B cell (primary cell): ENCODE measurements at regions not wholly inside any gene's neighbourhood (a gene's known extent, or its start where the extent isn't known, plus 50 kb on each side); places are given as distances from the start of the nearest gene placed in this dataset.

Experiments
- ATAC-seq: fragments of 200-7000 bp; cut with Tn5 transposase; one replicate; pipeline ENCODE4 v1.10.0; 2021; ENCODE audit warnings: low read depth, mild to moderate bottlenecking, moderate number of reproducible peaks, moderate library complexity
- CTCF ChIA-PET: fragments of 350-600 bp; sonication (Branson Sonifier 250); formaldehyde crosslinking; loops from one replicate; lab custom pipeline; 2021; ENCODE audit warnings: antibody characterized with exemption, inconsistent platforms; lab: Charles Lee
- POLR2A ChIA-PET: fragments of 350-600 bp; sonication (Branson Sonifier 250); formaldehyde crosslinking; loops from one replicate; lab custom pipeline; 2021; ENCODE audit warnings: antibody characterized with exemption; lab: Charles Lee
- DNase-seq: peaks from one replicate; pipeline ENCODE4 v3.0.0; 2013
- H2AFZ ChIP-seq: 2 replicates; pipeline ENCODE4 v1.6.1; 2012; ENCODE audit warnings: mild to moderate bottlenecking, low read depth, low read length; ENCODE audit not compliant: insufficient read depth, poor library complexity, severe bottlenecking
- H3K27ac ChIP-seq, 2 donors: 1 replicate in 1 of 2; 2 replicates in 1 of 2; pipeline ENCODE4 v1.5.1; 2012 to 2013; ENCODE audit warnings: low read length in 2 of 2, mild to moderate bottlenecking in 2 of 2, moderate library complexity in 1 of 2
- H3K27me3 ChIP-seq, 4 experiments: fragments of 200-600 bp in 1 of 4; sonication (generic) in 1 of 4; replicated peaks in 1 of 4; 1 replicate in 2 of 4; 2 replicates in 2 of 4; pipeline versions ENCODE4 v1.6.1 to v1.7.0; 2013 to 2016; ENCODE audit warnings: low read length in 3 of 4, mild to moderate bottlenecking in 2 of 4, mixed read lengths in 1 of 4, moderate library complexity in 1 of 4; ENCODE audit not compliant: insufficient read depth in 4 of 4, control insufficient read depth in 3 of 4; ENCODE audit errors: control extremely low read depth in 1 of 4
- H3K36me3 ChIP-seq, 2 experiments: replicated peaks in 1 of 2; 1 replicate in 1 of 2; 2 replicates in 1 of 2; pipeline versions ENCODE4 v1.6.1 to v1.7.1; 2013; ENCODE audit warnings: low read length in 1 of 2; ENCODE audit not compliant: insufficient read depth in 2 of 2, control insufficient read depth in 1 of 2; ENCODE audit errors: control extremely low read depth in 1 of 2, extremely low read depth in 1 of 2
- H3K4me1 ChIP-seq, 2 donors: fragments of 200-600 bp in 1 of 2; sonication (generic) in 1 of 2; 1 replicate in 1 of 2; 2 replicates in 1 of 2; pipeline versions ENCODE4 v1.5.1 to v1.6.1; 2013 to 2017; ENCODE audit warnings: low read length in 2 of 2; ENCODE audit not compliant: control insufficient read depth in 2 of 2, insufficient read depth in 2 of 2
- H3K4me2 ChIP-seq: replicated peaks from 2 replicates; pipeline ENCODE3; 2012; ENCODE audit warnings: mild to moderate bottlenecking, low read depth, low read length; ENCODE audit not compliant: poor library complexity, severe bottlenecking
- H3K4me3 ChIP-seq, 5 experiments: fragments of 200-600 bp in 1 of 5; sonication (generic) in 1 of 5; 1 replicate in 3 of 5; 2 replicates in 2 of 5; pipeline versions ENCODE4 v1.5.1 to v1.7.0; 2011 to 2016; ENCODE audit warnings: low read length in 4 of 5, mild to moderate bottlenecking in 4 of 5, low read depth in 2 of 5, control low read depth in 1 of 5, moderate library complexity in 1 of 5; ENCODE audit not compliant: insufficient read depth in 1 of 5; ENCODE audit errors: control extremely low read depth in 1 of 5, extremely low read depth in 1 of 5
- H3K79me2 ChIP-seq: fragments of 200-600 bp; sonication (generic); one replicate; pipeline ENCODE4 v1.6.0; 2016; ENCODE audit warnings: low read length; ENCODE audit not compliant: control insufficient read depth, insufficient read depth
- H3K9ac ChIP-seq: fragments of 200-600 bp; sonication (generic); 2 replicates; pipeline ENCODE4 v1.6.1; 2017; ENCODE audit warnings: mild to moderate bottlenecking, low read length, moderate library complexity
- H3K9me3 ChIP-seq, 3 donors: one replicate each; pipeline versions ENCODE4 v1.6.1 to v1.7.1; 2013; ENCODE audit warnings: low read length in 2 of 3; ENCODE audit not compliant: control insufficient read depth in 2 of 3, insufficient read depth in 1 of 3; ENCODE audit errors: control extremely low read depth in 1 of 3
- H4K20me1 ChIP-seq: 2 replicates; pipeline ENCODE4 v1.6.0; 2012; ENCODE audit warnings: mild to moderate bottlenecking, low read length; ENCODE audit not compliant: insufficient read depth, control insufficient read depth, poor library complexity, severe bottlenecking
- H3K27ac Mint-ChIP-seq: one replicate; pipeline ENCODE4 v1.8.0; 2021; ENCODE audit warnings: mixed read lengths
- H3K27me3 Mint-ChIP-seq: one replicate; pipeline ENCODE4 v1.8.0; 2021; ENCODE audit warnings: mixed read lengths
- H3K4me1 Mint-ChIP-seq: one replicate; pipeline ENCODE4 v1.8.0; 2021; ENCODE audit warnings: mixed read lengths
- H3K4me3 Mint-ChIP-seq: one replicate; pipeline ENCODE4 v1.8.0; 2021; ENCODE audit warnings: mixed read lengths
- H3K9me3 Mint-ChIP-seq: one replicate; pipeline ENCODE4 v1.8.0; 2022; ENCODE audit warnings: mixed read lengths; ENCODE audit not compliant: insufficient read depth
- EZH2 ChIP-seq: IDR thresholded peaks from 2 replicates; pipeline ENCODE4 v1.6.1; 2012; ENCODE audit warnings: borderline replicate concordance, low read depth, mild to moderate bottlenecking, moderate library complexity, low read length; ENCODE audit not compliant: insufficient read depth, poor library complexity, severe bottlenecking
- WGBS: methylation state at CpG from one replicate; pipeline ENCODE4 v1.1.5; 2013; ENCODE audit warnings: missing lambda C conversion rate; ENCODE audit not compliant: insufficient coverage; 5-methylcytosine and 5-hydroxymethylcytosine counted together
- intact Hi-C: fragments of 100-400 bp; cut with micrococcal nuclease; formaldehyde crosslinking; loops from one replicate; pipeline ENCODE4 v1.10.0; 2022
- TF ChIP-seq, protein P1 (sequence below): fragments of 200-600 bp; IDR thresholded peaks from one replicate; pipeline ENCODE4 v1.8.0; 2022; ENCODE audit warnings: antibody characterized with exemption, mild to moderate bottlenecking

DNA sequence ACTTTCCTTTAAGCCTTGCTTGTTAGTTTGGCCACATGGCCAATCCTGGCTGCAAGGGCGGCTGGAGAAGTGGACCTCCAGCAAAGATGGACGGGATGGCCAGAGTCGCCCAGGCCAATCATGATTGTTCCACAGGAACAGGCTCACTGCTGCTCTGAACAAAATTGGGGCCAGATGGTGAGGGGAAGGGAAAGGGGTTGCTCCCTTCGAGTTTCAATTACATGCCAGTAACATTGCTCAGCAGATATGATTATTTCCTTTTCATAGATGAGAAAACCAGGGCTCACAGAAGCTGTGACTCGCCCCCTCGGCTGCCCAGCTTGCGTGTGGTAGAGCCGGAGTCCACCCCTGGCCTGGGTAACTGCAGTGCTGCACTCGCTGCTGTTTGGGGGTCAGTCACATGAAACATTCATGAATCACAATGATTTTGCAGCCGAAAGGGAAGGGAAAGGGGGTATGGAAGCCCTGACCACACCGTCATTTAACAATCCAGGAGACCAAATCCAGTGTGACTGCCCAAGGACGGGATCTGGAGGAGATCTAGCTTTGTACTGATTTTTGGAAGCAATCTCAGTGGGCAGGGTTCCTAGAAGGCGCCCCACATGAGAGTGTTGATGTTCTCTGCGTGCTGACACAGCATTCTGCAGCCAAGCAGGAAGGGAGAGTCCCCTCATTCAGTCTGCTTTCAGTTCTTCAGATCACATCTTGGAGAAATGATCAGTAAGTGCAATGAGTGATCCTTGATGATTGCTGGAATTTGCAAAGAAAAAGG, 77.3 kb upstream of the MSX1 start:
- WGBS, result 74% methylated on average over 11 of the region's 14 CpGs

DNA sequence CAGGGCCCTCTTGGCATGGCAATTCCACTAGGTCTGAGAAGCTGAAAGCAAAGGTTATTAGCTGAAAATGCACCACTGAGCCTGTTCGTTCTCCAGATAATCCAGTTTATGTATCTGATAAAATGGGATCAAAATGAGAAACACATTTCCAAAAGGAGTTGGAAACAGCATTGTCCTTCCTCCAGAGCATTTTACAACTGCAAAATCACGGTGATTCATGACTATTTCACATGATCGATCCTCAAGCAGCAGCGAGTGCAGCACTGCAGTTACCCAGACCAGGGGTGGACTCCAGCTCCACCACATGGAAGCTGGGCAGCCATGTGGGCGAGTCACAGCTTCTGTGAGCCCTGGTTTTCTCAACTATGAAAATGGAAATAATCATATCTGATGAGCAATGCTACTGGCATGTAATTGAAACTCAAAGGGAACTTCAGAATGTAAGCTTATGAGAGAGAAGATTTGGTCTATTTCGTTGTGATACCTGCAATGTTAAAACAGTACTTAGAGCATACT, 78.7 kb upstream of the MSX1 start:
- peaks cover 4% of the 10 kb centered on the region for H3K27me3 Mint-ChIP-seq
- H3K27ac ChIP-seq, result no peak overlapping the region
- no peak overlapping the region for H3K4me3 Mint-ChIP-seq
- peaks cover 0 to 4% (median 2%) of the 10 kb centered on the region in 4 experiments for H3K27me3 ChIP-seq
- no peaks in the 10 kb centered on the region for H3K36me3 ChIP-seq
- no peaks in the 10 kb centered on the region for H3K4me1 Mint-ChIP-seq
- H3K4me1 ChIP-seq, result no peaks in the 10 kb centered on the region
- no peak overlapping the region for H2AFZ ChIP-seq
- ATAC-seq, result no peak
- no peak overlapping the region for H3K9ac ChIP-seq
- no peaks in the 10 kb centered on the region for H3K79me2 ChIP-seq
- intact Hi-C loops, result no loop called here
- no peak overlapping the region for H3K27ac Mint-ChIP-seq
- POLR2A ChIA-PET, result no interaction called here
- H3K9me3 Mint-ChIP-seq, result no peaks in the 10 kb centered on the region
- no peaks in the 10 kb centered on the region for H4K20me1 ChIP-seq
- CTCF ChIA-PET, result no interaction called here
- no peak for DNase-seq
- H3K9me3 ChIP-seq, result peaks cover 0 to 35% (median 0%) of the 10 kb centered on the region in 3 donors
- WGBS, result 80% methylated on average over 4 of the region's 6 CpGs
- no peak overlapping the region for H3K4me3 ChIP-seq
- H3K4me2 ChIP-seq, result no peak overlapping the region
- TF ChIP-seq, protein P1, sequence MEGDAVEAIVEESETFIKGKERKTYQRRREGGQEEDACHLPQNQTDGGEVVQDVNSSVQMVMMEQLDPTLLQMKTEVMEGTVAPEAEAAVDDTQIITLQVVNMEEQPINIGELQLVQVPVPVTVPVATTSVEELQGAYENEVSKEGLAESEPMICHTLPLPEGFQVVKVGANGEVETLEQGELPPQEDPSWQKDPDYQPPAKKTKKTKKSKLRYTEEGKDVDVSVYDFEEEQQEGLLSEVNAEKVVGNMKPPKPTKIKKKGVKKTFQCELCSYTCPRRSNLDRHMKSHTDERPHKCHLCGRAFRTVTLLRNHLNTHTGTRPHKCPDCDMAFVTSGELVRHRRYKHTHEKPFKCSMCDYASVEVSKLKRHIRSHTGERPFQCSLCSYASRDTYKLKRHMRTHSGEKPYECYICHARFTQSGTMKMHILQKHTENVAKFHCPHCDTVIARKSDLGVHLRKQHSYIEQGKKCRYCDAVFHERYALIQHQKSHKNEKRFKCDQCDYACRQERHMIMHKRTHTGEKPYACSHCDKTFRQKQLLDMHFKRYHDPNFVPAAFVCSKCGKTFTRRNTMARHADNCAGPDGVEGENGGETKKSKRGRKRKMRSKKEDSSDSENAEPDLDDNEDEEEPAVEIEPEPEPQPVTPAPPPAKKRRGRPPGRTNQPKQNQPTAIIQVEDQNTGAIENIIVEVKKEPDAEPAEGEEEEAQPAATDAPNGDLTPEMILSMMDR, result no peak
- no peak for TF ChIP-seq EZH2

More for the DNA sequence above, 77.3 kb upstream of the MSX1 start:
- H3K27ac ChIP-seq, result no peak overlapping the region
- no peaks in the 10 kb centered on the region for H4K20me1 ChIP-seq
- Mint-ChIP-seq H3K27ac (no peak overlapping the region), H3K9me3 (peaks cover 3% of the 10 kb centered on the region), H3K4me3 (no peak overlapping the region), H3K27me3 (peaks cover 4% of the 10 kb centered on the region), H3K4me1 (no peaks in the 10 kb centered on the region)
- no peaks in the 10 kb centered on the region for H3K36me3 ChIP-seq
- ATAC-seq (no peak), DNase-seq (no peak)
- H3K4me3 ChIP-seq, result no peak overlapping the region
- intact Hi-C loops, result no loop called here
- no peak overlapping the region for H2AFZ ChIP-seq
- H3K79me2 ChIP-seq, result no peaks in the 10 kb centered on the region
- CTCF ChIA-PET, result no interaction called here
- TF ChIP-seq, protein P1, result no peak
- TF ChIP-seq EZH2, result no peak
- no peak overlapping the region for H3K9ac ChIP-seq
- peaks cover 0 to 4% (median 2%) of the 10 kb centered on the region in 4 experiments for H3K27me3 ChIP-seq
- H3K4me2 ChIP-seq, result no peak overlapping the region
- POLR2A ChIA-PET, result no interaction called here
- peaks cover 0 to 36% (median 3%) of the 10 kb centered on the region in 3 donors for H3K9me3 ChIP-seq
- no peaks in the 10 kb centered on the region for H3K4me1 ChIP-seq
